Natural killer cell (primary cell): ENCODE measurements at regions not wholly inside any gene's neighbourhood (a gene's known extent, or its start where the extent isn't known, plus 50 kb on each side); places are given as distances from the start of the nearest gene placed in this dataset.

Source experiments
- ATAC-seq, 3 donors: fragments of 150-1000 bp in 2 of 3; fragments of 200-7000 bp in 1 of 3; cut with Tn5 transposase; 1 replicate in 1 of 3; 2 replicates in 2 of 3; pipeline ENCODE4 v1.10.0; 2021; ENCODE audit warnings: mild to moderate bottlenecking in 2 of 3, moderate library complexity in 2 of 3
- DNase-seq, 2 donors: peaks; one replicate each; pipeline versions ENCODE4 v3.0.0 to v3.0.0-alpha.2; 2013 to 2021; ENCODE audit warnings: mixed read lengths in 1 of 2
- H3K27ac ChIP-seq: one replicate; pipeline ENCODE4 v1.5.1; 2013; ENCODE audit warnings: mild to moderate bottlenecking, low read length
- H3K27me3 ChIP-seq: one replicate; pipeline ENCODE4 v1.6.1; 2013; ENCODE audit warnings: low read length; ENCODE audit not compliant: control insufficient read depth, insufficient read depth
- H3K36me3 ChIP-seq: one replicate; pipeline ENCODE4 v1.6.1; 2013; ENCODE audit warnings: low read length; ENCODE audit not compliant: control insufficient read depth, insufficient read depth
- H3K4me1 ChIP-seq: one replicate; pipeline ENCODE4 v1.6.1; 2013; ENCODE audit warnings: low read length; ENCODE audit not compliant: control insufficient read depth, insufficient read depth
- H3K4me3 ChIP-seq: one replicate; pipeline ENCODE4 v1.5.1; 2013; ENCODE audit warnings: low read length
- H3K9me3 ChIP-seq: one replicate; pipeline ENCODE4 v1.6.1; 2013; ENCODE audit warnings: low read length; ENCODE audit not compliant: control insufficient read depth, insufficient read depth
- H3K27ac Mint-ChIP-seq, 2 donors: one replicate each; pipeline ENCODE4 v1.8.0; 2022; ENCODE audit warnings: mild to moderate bottlenecking in 2 of 2, mixed read lengths in 2 of 2, moderate library complexity in 1 of 2
- H3K27me3 Mint-ChIP-seq, 2 donors: one replicate each; pipeline ENCODE4 v1.8.0; 2022; ENCODE audit warnings: low read depth in 2 of 2, mixed read lengths in 2 of 2
- H3K36me3 Mint-ChIP-seq: one replicate; pipeline ENCODE4 v1.8.0; 2022; ENCODE audit warnings: mixed read lengths
- H3K4me1 Mint-ChIP-seq, 2 donors: one replicate each; pipeline ENCODE4 v1.8.0; 2022; ENCODE audit warnings: mixed read lengths in 2 of 2
- H3K4me3 Mint-ChIP-seq: one replicate; pipeline ENCODE4 v1.8.0; 2022; ENCODE audit warnings: mild to moderate bottlenecking, moderate library complexity, mixed read lengths
- H3K9me3 Mint-ChIP-seq, 2 donors: one replicate each; pipeline ENCODE4 v1.8.0; 2022; ENCODE audit warnings: mixed read lengths in 2 of 2
- CTCF ChIP-seq: fragments of 200-600 bp; IDR thresholded peaks from one replicate; pipeline ENCODE4 v1.8.0; 2022; ENCODE audit warnings: antibody characterized with exemption
- WGBS: methylation state at CpG from one replicate; pipeline ENCODE4 v1.1.7; 2013; ENCODE audit warnings: missing lambda C conversion rate; ENCODE audit not compliant: insufficient coverage; 5-methylcytosine and 5-hydroxymethylcytosine counted together
- intact Hi-C: fragments of 100-400 bp; cut with micrococcal nuclease; formaldehyde crosslinking; loops from one replicate; pipeline ENCODE4 v1.14.2; 2022

- no peak for TF ChIP-seq CTCF
Measured at GRCh38 chr9:106622164-106622487, 240.8 kb upstream of the ZNF462 start.

GRCh38 chr9:106623558-106623957 is 239.4 kb upstream of the ZNF462 start:
- no peak overlapping the region for H3K27ac Mint-ChIP-seq
- H3K4me1 Mint-ChIP-seq: no peaks in the 10 kb centered on the region
- ATAC-seq: no peak
- Histone ChIP-seq H3K36me3 (no peaks in the 10 kb centered on the region), H3K27me3 (no peaks in the 10 kb centered on the region), H3K4me3 (no peak overlapping the region), H3K27ac (no peak overlapping the region), H3K4me1 (no peaks in the 10 kb centered on the region), H3K9me3 (no peaks in the 10 kb centered on the region)
- no peak for TF ChIP-seq CTCF
- intact Hi-C loops: no loop called here
- no peaks in the 10 kb centered on the region for H3K36me3 Mint-ChIP-seq
- no peaks in the 10 kb centered on the region for H3K9me3 Mint-ChIP-seq
- no peaks in the 10 kb centered on the region for H3K27me3 Mint-ChIP-seq
- no peak for DNase-seq
- no peak overlapping the region for H3K4me3 Mint-ChIP-seq
- 82% methylated on average over 4 of the region's 5 CpGs for WGBS

More at GRCh38 chr9:106622164-106622487, 240.8 kb upstream of the ZNF462 start:
- Mint-ChIP-seq H3K4me1 (no peaks in the 10 kb centered on the region), H3K9me3 (no peaks in the 10 kb centered on the region), H3K4me3 (no peak overlapping the region), H3K36me3 (no peaks in the 10 kb centered on the region), H3K27ac (no peak overlapping the region), H3K27me3 (no peaks in the 10 kb centered on the region)
- no peak overlapping the region for H3K4me3 ChIP-seq
- H3K9me3 ChIP-seq: no peaks in the 10 kb centered on the region
- no peaks in the 10 kb centered on the region for H3K36me3 ChIP-seq
- intact Hi-C loops: no loop called here
- no peak overlapping the region for H3K27ac ChIP-seq
- no peak for DNase-seq
- 90% methylated on average over 10 of the region's 10 CpGs for WGBS
- no peak for ATAC-seq
- no peaks in the 10 kb centered on the region for H3K4me1 ChIP-seq
- no peaks in the 10 kb centered on the region for H3K27me3 ChIP-seq

- intact Hi-C loops: no loop called here
- no peak for DNase-seq
- ATAC-seq: no peak
- Histone ChIP-seq H3K36me3 (no peaks in the 10 kb centered on the region), H3K9me3 (no peaks in the 10 kb centered on the region), H3K4me1 (no peaks in the 10 kb centered on the region), H3K4me3 (no peak overlapping the region), H3K27me3 (no peaks in the 10 kb centered on the region), H3K27ac (no peak overlapping the region)
- TF ChIP-seq CTCF: no peak
- no peak overlapping the region for H3K4me3 Mint-ChIP-seq
- H3K4me1 Mint-ChIP-seq: no peaks in the 10 kb centered on the region
- no peaks in the 10 kb centered on the region for H3K27me3 Mint-ChIP-seq
- no peak overlapping the region for H3K27ac Mint-ChIP-seq
- no peaks in the 10 kb centered on the region for H3K9me3 Mint-ChIP-seq
- no peaks in the 10 kb centered on the region for H3K36me3 Mint-ChIP-seq
- 70% methylated on average over 3 of the region's 3 CpGs for WGBS
Measured at GRCh38 chr9:106625259-106625789, 237.6 kb upstream of the ZNF462 start.

- H3K27me3 Mint-ChIP-seq: no peaks in the 10 kb centered on the region
- Histone ChIP-seq H3K4me3 (no peak overlapping the region), H3K4me1 (no peaks in the 10 kb centered on the region), H3K36me3 (no peaks in the 10 kb centered on the region), H3K27ac (no peak overlapping the region), H3K27me3 (no peaks in the 10 kb centered on the region), H3K9me3 (no peaks in the 10 kb centered on the region)
- no peak overlapping the region for H3K4me3 Mint-ChIP-seq
- H3K36me3 Mint-ChIP-seq: no peaks in the 10 kb centered on the region
- no peak for TF ChIP-seq CTCF
- intact Hi-C loops: no loop called here
- DNase-seq (no peak), ATAC-seq (no peak)
- peaks cover 0 to 2% of the 10 kb centered on the region in 2 donors for H3K9me3 Mint-ChIP-seq
- no peaks in the 10 kb centered on the region for H3K4me1 Mint-ChIP-seq
- no peak overlapping the region for H3K27ac Mint-ChIP-seq
- WGBS: 30% methylated on average over 5 of the region's 6 CpGs
Measured at GRCh38 chr9:106626936-106627335, 236.0 kb upstream of the ZNF462 start.
